Nephron progenitor cell (in vitro differentiated cells): ENCODE measurements at regions not wholly inside any gene's neighbourhood (a gene's known extent, or its start where the extent isn't known, plus 50 kb on each side); places are given as distances from the start of the nearest gene placed in this dataset.

Experiments
- DNase-seq: peaks from one replicate; pipeline ENCODE4 v3.0.0; 2021
- H3K27ac Mint-ChIP-seq: 2 replicates; pipeline ENCODE4 v1.8.0; 2021; ENCODE audit warnings: mild to moderate bottlenecking, moderate library complexity, mixed read lengths
- H3K27me3 Mint-ChIP-seq: 2 replicates; pipeline ENCODE4 v1.8.0; 2021; ENCODE audit warnings: mild to moderate bottlenecking, low read depth, mixed read lengths; ENCODE audit not compliant: poor library complexity
- H3K36me3 Mint-ChIP-seq: 2 replicates; pipeline ENCODE4 v1.8.0; 2021; ENCODE audit warnings: low read depth, mixed read lengths
- H3K4me1 Mint-ChIP-seq: 2 replicates; pipeline ENCODE4 v1.8.0; 2021; ENCODE audit warnings: mixed read lengths
- H3K4me3 Mint-ChIP-seq: 2 replicates; pipeline ENCODE4 v1.8.0; 2021; ENCODE audit warnings: mild to moderate bottlenecking, moderate library complexity, mixed read lengths
- H3K9me3 Mint-ChIP-seq: 2 replicates; pipeline ENCODE4 v1.8.0; 2021; ENCODE audit warnings: mild to moderate bottlenecking, moderate library complexity, mixed read lengths
- TF ChIP-seq, protein P1 (sequence below): fragments of 200-600 bp; sonication (generic); IDR thresholded peaks from 2 replicates; pipeline ENCODE4 v1.5.0; 2021; ENCODE audit warnings: antibody characterized with exemption

DNA sequence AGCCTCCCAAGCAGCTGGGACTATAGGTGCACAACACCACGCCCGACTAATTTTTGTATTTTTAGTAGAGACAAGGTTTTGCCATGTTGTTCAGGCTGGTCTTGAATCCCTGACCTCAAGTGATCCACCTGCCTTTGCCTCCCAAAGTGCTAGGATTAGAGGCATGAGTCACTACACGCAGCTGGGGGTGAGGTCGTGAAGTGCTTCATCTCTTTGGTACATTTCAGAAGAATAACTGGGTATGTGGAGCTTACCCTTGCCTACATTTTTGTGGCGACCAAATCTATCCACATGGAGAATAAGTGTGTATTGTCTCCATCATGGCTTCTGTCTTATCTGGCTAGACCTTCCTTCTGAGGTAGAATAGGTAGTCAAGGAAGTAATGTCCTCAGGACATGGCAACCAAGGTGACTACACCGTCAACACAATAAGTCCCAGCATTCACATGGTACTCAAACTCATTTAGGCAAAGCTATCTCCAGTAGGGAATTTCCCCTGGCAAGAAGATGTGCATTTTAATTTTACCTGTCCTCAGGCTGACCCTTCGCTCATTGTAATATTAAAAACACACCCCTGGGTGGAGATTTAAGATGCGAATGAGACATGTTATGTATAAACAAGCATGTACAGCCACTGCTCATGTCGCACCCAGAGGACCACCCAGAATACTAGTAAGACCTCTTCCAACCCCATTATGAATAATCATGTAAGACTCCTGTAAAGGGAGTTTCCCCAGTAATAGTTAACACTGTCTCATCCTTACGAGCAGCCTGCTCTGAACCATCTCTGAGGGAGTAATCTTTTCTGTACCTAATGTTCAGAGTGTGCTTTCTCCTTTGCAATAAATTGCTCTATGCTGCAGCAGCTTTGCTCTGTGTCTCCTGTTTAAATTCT is 1173.2 kb downstream of the TAF11L14 start:
- H3K9me3 Mint-ChIP-seq, result no peaks in the 10 kb centered on the region
- DNase-seq, result no peak
- H3K4me1 Mint-ChIP-seq, result no peaks in the 10 kb centered on the region

DNA sequence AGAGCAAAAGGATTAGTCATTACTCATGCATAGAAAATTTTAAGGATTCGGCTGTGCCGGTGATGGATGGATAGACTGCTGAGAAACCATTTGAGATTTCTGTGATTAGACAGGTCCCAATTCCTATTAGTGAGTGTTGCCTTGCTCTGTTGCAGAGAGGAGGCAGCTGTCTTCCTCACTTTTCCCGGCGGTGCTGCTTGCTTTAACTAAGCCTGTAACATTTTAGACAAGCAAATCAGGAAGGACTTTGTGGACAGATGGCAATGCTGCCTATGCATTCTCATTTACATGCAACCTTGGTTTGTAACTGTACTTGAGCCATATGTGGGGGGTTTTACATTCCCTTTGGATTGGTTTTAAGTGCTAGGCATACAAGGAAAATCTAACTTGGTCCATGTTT is 1176.3 kb downstream of the CDH18 start:
- Mint-ChIP-seq H3K4me1 (no peaks in the 10 kb centered on the region), H3K36me3 (no peaks in the 10 kb centered on the region), H3K4me3 (no peak overlapping the region), H3K27me3 (no peaks in the 10 kb centered on the region), H3K9me3 (no peaks in the 10 kb centered on the region), H3K27ac (no peak overlapping the region)
- no peak for DNase-seq
- TF ChIP-seq, protein P1, sequence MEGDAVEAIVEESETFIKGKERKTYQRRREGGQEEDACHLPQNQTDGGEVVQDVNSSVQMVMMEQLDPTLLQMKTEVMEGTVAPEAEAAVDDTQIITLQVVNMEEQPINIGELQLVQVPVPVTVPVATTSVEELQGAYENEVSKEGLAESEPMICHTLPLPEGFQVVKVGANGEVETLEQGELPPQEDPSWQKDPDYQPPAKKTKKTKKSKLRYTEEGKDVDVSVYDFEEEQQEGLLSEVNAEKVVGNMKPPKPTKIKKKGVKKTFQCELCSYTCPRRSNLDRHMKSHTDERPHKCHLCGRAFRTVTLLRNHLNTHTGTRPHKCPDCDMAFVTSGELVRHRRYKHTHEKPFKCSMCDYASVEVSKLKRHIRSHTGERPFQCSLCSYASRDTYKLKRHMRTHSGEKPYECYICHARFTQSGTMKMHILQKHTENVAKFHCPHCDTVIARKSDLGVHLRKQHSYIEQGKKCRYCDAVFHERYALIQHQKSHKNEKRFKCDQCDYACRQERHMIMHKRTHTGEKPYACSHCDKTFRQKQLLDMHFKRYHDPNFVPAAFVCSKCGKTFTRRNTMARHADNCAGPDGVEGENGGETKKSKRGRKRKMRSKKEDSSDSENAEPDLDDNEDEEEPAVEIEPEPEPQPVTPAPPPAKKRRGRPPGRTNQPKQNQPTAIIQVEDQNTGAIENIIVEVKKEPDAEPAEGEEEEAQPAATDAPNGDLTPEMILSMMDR, result no peak

More for the DNA sequence above, 1173.2 kb downstream of the TAF11L14 start:
- Mint-ChIP-seq H3K27ac (no peak overlapping the region), H3K27me3 (peaks cover 3% of the 10 kb centered on the region), H3K36me3 (no peaks in the 10 kb centered on the region), H3K4me3 (no peak overlapping the region)
- TF ChIP-seq, protein P1, result no peak

DNA sequence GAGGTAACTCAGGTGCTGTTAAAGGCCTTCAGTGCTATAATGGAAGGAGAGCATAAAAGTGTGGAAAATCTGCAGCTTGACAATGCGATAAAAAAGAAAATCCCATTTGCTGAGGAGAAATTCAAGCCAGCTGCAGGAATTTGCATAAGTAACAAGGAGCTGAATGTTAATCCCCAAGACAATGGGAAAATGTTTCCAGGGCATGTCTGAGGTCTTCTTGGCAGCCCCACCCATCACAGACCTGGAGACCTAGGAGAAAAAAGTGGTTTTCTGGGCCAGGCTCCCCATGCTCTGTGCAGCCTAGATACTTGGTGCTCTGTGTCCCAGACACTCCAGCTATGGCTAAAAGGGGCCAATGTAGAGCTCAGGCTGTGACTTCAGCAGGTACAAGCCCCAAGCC is 1159.6 kb downstream of the CDH18 start:
- no peak for DNase-seq
- Mint-ChIP-seq H3K36me3 (no peaks in the 10 kb centered on the region), H3K9me3 (no peaks in the 10 kb centered on the region), H3K27ac (no peak overlapping the region), H3K4me3 (no peak overlapping the region), H3K27me3 (no peaks in the 10 kb centered on the region), H3K4me1 (no peaks in the 10 kb centered on the region)
- TF ChIP-seq, protein P1, result no peak

DNA sequence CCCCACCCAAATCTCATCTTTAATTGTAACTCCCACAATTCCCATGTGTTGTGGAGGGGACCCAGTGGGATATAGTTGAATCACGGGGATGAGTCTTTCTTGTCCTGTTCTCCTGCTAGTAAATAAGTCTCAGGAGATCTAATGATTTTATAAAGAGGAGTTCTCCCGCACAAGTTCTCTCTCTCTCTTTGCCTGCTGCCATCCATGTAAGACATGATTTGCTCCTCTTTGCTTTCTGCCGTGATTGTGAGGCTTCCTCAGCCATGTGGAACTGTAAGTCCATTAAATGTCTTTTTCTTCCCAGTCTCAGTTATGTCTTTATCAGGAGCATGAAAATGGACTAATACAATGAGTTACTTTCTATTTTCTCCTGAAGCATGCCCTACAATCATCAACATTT is 1158.5 kb downstream of the CDH18 start:
- TF ChIP-seq, protein P1, result no peak
- H3K27ac Mint-ChIP-seq, result no peak overlapping the region
- no peak overlapping the region for H3K4me3 Mint-ChIP-seq
- H3K27me3 Mint-ChIP-seq, result no peaks in the 10 kb centered on the region
- no peaks in the 10 kb centered on the region for H3K4me1 Mint-ChIP-seq
- no peaks in the 10 kb centered on the region for H3K36me3 Mint-ChIP-seq
- no peak for DNase-seq
- no peaks in the 10 kb centered on the region for H3K9me3 Mint-ChIP-seq

DNA sequence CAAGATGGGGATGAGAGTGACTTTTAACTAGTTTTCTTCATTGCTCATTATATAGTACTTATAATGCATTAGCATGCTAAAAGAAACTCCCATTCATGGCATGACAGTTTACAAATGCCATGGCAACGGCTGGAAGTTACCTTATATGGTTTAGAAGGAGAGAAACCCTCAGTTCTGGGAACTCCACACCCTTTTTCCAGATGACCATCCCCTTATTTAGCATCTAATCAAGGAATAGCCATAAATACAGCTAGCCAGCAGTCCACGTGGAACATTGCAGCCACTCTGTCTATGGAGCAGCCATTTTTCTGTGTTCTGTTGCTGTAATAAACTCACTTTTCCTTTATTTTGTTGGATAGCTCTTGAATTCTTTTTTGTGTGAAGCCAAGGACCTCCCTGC is 1137.8 kb downstream of the CDH18 start:
- no peak overlapping the region for H3K4me3 Mint-ChIP-seq
- H3K9me3 Mint-ChIP-seq, result no peaks in the 10 kb centered on the region
- H3K27me3 Mint-ChIP-seq, result no peaks in the 10 kb centered on the region
- H3K4me1 Mint-ChIP-seq, result no peaks in the 10 kb centered on the region
- no peak for DNase-seq
- H3K27ac Mint-ChIP-seq, result no peak overlapping the region
- H3K36me3 Mint-ChIP-seq, result no peaks in the 10 kb centered on the region
- TF ChIP-seq, protein P1, result no peak

DNA sequence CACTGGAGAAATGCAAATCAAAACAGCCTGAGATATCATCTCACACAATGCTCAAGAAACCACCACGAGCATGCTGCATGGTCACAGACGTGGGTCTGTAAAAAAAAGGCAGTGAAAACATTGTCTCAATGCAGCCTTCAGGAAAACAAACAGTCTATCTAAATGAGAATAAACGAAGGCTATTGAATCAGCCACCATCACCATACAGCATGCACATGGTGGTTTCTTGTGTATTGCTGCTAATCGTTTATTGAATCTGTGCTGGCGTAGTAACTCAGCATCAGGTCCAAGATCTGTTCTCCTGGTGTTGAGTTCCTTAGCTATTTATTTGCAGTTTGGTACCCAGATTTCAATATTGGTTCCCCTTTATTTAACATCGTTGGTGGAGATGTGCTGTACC is 1115.0 kb downstream of the CDH18 start:
- TF ChIP-seq, protein P1, result no peak
- no peaks in the 10 kb centered on the region for H3K4me1 Mint-ChIP-seq
- no peak for DNase-seq
- H3K27me3 Mint-ChIP-seq, result no peaks in the 10 kb centered on the region
- no peak overlapping the region for H3K4me3 Mint-ChIP-seq
- H3K36me3 Mint-ChIP-seq, result no peaks in the 10 kb centered on the region
- no peaks in the 10 kb centered on the region for H3K9me3 Mint-ChIP-seq
- peak overlapping the region; percentile 60 for H3K27ac Mint-ChIP-seq
